ENCODE measurements at regions not wholly inside any gene's neighbourhood (a gene's known extent, or its start where the extent isn't known, plus 50 kb on each side); places are given as distances from the start of the nearest gene placed in this dataset.
A peak's percentile ranks its signal among the peaks of the same experiment; 100 is the strongest.

DNA sequence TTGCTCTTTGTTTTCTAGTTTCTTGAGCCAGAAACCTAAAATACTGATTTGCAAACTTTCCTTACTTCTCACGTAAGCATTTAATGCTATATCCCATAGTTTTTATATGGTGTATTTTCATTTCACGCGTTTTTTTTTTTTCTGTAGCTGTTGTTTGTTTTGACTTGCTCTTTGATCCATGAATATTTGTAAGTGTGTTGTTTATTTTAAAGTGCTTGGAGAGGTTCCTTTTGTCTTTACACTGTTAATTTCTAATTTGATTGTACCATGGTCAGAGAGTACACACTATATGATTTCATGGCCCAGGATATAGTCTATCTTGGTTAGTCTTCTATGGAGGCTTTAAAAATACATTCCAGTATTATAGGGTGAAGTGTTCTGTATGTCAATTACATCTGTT lies 84.8 kb upstream of the RNF217 start:
- no peak for DNase-seq

DNA sequence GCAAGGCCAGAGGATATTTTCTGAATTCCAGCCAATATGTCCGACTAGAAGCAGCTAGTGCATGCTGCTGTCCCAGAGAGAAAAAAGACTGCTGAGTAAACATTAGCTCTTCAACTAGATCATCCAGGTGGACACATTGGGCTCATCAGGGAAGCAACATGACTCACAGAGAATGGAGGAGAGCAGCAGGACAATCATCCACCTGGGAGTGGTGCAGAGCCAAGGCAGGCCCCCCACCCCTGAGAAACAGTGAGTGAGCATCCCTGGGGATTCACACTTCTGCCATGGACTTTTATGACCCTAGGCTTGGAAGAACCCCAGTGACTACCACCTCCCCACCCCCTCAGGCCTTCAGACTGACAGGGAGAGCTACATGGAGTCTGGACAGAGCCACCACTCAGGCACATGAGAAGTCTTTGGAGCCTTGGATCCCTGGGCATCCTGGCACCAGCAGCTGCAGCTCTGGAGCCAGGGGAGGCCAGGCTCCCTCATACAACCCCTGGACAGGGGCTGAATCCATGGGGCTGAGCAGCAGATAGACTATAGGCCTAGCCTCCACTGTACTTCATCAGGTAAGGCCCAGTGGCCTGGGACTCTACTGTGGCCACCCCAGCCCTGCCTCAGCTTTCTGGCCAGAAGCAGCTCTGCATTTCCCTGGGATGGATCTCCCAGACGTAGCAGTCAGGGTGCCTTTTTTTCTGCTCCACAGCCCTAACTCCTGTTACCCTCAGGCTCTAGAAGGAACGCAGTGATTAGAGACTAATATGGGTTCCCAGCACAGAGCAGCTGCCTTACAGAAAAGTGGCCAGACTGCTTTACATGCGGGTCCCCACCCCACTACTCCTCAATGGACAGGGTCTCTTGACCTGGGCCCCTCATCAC lies 82.9 kb upstream of the RNF217 start:
- DNase-seq, result no peak

DNA sequence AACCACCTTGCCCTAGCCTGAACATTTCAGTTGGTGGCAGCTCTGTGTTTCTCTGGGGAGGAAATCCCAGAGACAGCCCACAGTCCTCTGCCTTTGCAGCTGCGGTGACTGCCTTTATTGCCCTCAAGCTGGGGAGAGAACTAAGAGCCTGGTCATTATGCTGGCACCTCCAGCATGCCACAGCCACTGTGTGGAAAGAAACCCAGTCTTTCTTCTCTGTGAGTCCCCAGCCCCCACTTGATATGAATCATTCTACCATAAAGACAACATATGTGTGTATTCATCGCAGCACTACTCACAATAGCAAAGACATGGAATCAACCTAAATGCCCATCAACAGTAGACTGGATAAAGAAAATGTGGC lies 82.3 kb upstream of the RNF217 start:
- DNase-seq, result no peak

DNA sequence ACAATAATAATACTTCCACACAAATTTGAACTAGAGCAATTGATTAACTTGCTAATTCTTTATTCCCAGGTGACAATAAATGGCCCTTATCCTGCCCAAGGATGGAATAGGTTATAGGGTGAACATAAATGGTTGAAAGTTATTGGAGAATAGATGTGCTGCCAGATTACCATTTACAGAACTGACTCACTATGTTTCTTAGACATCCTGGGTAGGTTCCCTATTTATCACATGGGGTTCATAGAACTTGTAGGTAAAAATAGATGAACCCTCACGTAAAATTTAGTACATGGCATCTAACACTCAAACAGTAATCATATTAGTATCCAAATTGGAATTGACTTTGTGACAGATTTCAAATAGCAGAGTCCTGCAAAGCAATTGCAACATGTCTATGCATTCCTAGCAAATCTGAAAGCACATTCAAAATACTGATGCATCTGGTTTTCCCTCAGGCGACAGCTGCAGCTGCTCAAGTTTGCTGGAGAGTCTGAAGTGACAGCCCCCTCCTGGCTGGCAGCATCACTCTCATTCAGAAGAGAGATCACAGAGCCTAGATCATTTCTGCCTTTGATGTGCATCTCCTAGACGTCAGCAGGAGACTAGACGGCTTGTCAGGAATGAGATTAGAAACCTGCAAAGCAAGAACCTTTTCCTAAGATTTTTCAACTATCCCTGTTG lies 80.2 kb upstream of the RNF217 start:
- DNase-seq, result peak; percentile 66

DNA sequence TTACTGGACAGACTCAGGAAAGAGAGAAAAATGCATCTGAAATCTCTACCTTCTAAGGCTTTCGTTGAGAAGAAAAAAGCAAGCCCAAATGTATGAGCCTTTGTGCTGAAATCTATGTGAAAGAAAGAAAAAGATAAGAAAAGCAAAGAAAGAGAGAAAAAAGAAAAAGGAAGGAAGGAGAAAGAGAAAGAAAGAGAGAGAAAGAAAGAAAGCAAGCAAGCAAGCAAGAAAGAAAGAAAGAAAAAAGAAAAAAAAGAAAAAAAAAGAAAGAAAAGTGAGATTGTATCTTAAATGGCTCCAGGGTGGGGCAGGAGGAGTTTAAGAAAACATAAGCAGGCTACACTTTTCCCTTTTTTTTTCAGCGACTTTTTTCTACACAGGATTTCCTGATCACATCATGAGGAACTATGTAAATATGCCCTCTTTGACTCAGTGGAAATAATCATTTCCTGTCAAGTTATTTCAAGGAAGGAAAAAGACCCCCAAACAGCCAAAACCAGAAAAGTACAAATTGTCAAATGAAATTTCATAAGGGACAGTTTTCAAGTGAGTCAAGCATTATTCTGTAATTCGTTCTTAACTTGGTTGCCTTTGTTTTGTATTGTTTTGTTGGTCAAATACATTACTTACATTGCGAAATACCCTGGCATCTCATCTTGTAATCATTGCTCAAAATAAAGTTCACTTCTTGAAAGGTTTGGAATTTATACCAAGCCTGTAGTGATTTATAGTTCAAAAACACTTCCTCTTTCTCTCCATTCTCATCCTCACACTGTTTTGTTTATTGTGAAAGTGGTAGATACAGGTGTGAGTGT lies 79.5 kb upstream of the RNF217 start:
- peak; percentile 47 for DNase-seq

DNA sequence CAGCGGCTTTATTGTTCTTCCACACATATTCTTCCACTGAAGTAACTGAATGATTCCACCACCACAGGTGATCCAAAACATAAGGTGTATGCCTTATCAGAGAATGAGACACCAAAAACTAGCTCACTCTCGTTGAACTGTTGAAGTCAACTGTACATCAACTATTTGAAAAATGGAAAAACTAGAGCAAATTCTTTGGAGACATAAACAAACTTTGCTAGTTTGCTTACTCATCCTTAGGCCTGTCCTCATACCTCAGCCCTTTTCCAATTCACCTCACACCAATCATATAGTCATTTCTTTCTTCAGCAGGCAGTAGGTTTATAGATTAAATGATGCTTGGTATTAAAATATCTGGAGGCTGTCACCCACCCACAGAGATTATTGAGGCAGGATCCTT lies 77.1 kb upstream of the RNF217 start:
- no peak for DNase-seq

DNA sequence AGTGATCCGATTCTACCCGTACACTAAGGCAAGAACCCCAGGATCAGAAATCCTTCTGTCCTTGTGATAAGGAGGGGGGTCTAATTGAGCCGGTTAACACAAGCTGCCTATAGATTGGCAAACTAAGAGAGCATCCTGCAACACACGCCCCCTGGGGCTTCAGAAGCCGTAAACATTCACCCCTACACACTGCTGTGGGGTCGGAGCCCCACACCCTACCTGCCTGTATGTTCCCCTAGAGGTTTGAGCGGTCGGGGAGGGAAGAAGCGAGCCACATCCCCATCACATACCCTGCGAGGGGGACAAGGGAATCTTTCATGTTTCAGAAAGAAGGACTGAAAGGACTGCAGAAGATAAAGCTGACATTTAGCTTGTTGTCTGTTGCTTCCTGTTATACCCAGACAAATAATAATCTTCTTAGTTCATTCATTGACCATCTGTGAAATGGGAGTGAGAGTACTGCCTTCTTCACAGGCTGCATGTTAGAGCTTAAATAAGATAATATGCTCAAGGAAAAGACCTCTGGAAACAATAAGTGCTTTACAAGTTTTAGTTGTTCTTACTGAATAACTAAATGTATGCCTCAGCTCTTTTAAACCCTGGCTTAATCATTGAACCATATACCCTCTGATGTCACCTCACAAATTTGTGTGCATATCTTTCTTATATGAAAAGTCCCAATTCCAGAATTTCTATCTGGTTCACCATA lies 74.2 kb upstream of the RNF217 start:
- DNase-seq, result no peak

DNA sequence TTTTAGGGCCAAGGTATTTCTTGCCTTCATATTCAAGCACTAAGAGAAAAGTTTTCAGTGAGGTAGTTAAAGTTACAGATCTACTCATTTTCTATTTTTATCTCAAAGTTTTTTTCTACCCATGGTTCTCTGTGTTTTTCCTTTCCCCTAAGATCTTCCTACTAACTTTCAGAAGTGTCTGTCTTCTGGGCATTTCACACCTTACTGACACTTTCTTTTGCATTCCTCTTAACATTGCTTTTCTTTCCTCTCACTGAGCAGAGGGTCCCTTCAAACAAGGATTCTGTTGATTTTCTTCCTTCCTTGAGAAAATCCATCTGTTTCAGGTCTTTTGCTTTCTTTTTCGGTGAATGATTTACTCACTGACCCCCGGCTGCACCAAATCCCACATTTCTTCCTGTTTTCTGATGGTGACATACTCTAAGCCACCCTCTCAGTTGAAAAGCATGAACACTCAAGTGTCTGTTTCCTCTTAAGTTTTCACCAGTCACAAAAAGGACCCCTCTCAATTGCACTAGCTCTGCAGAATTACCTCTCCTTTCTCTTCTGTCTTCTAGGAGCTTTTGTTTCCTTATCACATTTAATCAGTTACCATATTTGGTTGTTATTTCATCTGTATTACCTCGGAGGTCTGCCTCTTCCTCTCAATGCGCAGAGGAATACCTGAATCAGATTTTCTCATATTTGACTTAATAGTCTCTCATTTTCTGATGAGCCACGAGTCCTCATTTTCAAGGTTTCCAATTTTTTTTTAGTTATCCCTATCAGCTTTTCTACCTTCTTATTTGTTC lies 73.5 kb upstream of the RNF217 start:
- no peak for DNase-seq

DNA sequence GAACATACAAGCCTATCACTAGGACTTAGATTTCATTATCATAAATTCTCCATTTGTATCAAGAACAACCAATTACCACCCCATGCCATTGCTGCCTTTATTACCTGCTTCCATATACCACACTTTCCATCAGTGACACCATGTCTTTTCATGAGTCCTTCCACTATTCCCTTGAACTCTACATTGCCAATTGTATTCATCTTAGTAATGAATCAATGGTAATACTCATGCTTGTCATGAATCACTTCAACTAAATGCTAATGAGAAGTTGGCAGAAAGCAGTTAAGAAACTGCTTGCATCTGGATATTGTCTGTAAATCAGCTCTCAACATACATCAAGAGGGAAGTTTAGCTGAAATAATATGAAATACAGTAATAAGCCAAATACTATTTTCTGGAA lies 61.2 kb upstream of the RNF217 start:
- DNase-seq, result no peak

DNA sequence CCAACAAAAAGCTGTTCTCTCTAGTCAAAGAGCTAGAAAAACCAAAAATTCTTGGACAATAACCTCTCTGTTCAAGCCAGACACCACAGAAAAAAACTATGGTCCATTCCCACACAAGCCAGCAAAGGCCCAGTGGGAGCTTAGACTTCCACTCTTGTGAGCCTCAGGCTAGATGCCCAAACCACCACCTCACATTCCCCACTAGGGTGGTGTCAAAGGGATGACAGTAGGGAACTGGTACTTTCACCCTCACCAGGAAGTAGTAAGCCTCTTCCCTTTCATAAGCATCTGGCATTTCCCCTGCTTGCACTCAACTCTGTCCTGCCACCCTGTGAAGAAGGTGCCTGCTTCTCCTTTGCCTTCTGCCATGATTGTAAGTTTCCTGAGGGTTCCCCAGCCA lies 58.4 kb upstream of the RNF217 start:
- DNase-seq, result peak; percentile 8

DNA sequence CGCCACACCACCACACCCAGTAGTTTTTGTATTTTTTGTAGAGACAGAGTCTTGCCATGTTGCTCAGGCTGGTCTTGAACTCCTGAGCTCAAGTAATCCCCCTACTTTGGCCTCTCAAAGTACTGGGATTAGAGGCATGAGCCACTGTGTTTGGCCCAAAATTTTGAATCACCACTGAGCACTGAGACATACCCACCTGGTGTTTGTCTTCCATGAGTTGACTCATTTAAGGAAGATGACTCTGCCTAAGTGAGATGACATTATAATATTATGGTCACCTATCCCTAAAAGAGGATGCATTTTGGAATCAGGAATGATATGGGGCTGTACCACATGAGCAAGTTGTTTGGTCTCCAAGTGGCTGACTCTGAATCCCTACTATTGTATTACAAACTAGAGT lies 54.6 kb upstream of the RNF217 start:
- no peak for DNase-seq

Data from EL (cell line).